Caki2 (cell line): ENCODE measurements at regions not wholly inside any gene's neighbourhood (a gene's known extent, or its start where the extent isn't known, plus 50 kb on each side); places are given as distances from the start of the nearest gene placed in this dataset.

Experiments used
- DNase-seq: peaks from one replicate; pipeline ENCODE4 v3.0.0-alpha.2; 2015; ENCODE audit warnings: low read depth
- in situ Hi-C: cut with HindIII; loops from 2 replicates; pipeline ENCODE4 v1.10.0; 2016; ENCODE audit warnings: low sequenced_read_pairs, low pct_unique_long_range_greater_than_20kb, mixed read lengths

DNA sequence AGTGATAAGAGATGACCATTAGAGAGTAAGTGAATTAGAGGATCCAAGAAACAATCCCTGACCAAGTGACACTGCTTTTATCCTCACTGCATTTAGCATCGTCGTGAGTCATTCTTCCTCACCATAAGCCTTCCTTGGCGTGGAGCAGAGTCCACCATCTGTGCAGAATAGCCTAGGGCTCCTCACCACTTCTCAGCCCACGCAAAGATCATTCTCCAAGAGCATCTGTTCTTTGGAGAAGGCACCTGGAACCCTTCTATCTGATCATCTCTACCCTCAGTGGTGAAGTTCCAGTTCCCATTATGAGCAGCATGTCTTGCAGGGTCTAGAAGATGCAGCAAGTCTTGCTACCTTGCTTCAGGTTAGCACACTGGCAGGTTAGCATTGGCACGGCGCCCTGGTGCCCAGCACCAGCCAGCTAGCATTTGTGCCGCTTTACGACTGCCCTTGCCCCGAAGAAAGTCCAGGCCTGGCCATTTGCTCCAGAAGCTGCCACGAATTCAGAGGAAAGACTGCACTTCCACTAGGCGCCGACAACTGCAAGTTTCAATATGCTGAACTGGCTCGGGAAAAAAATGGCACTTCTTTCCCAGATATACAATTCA lies 225.8 kb downstream of the TTC32 start:
- DNase-seq, result no peak
- in situ Hi-C loops, result no loop called here

DNA sequence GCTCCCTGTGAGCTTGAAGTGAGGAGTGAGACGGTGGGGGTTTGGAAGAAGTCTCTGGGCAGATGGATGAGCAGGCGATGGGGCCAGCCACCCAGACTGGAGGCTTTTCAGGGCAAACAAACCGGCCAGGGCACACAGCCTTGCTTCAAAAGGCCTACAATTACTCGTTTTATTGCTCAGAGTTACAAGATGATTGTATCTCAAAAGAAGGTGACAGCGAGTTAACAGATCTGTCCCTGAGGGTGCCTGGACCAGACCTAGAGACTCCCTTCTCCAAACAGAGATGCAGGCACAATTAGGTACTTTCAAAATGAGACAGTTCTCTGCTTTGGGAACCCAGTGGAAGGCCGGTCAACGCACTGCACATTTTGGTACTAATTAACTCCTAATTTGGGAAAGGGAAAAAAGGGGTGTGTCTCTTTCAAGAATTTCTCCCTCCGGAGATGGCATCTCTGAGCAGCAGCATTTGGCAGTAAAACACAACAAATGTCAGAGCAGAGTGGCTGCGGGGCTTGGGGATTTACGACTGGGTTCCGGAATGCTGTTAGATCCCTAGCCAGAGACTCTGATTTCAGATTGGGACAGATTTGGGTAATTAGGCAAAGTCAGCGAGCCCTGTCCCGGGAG lies 226.7 kb downstream of the TTC32 start:
- DNase-seq, result no peak
- in situ Hi-C loops, result no loop called here

DNA sequence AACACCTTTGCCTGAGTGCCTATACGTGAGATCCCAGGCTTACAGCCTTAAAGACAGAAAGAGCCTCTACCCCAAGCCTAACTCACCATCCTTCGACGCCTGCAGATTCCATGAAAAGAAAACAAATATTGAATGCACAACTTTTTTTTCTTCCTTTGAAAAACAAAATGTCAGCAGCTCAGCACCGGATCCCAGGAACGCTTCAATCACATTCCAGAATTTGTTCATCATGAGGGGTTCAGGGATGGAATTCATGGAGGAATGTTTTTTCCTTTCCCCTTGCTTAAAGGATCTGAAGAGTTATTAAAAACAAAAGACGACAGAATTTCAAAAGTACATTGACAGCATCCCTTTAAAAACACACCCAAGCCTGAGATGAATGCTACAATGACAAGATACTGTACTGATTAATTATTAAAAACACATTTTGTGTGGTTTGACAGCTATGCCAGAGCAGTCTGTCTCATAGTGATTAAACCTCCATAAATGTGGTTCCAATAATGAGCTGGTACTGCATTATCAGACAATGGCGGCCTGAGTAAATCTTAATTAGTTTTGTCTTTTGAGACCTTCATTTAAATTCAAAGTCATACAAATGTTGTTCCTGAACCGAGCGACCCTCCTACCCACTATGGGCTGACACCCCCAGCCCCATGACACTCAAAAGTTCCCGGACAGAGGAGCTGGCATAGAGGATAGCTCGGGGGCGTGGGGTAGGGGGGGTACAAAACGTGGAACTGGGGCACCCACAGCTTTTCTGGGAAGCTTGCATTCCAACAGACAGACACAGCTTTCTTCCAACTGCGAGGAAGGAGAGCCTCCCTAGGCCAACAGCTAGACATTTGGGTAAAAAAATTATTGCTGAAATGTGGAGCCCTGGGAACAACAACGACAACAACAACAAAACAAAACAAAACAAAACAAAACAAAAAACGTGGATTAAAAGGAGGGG lies 227.5 kb downstream of the TTC32 start:
- no peak for DNase-seq
- in situ Hi-C loops, result no loop called here

GRCh38 chr2:19673213-19673791 lies 228.5 kb downstream of the TTC32 start:
- peak; percentile 50 for DNase-seq
- in situ Hi-C loops, result no loop called here

DNA sequence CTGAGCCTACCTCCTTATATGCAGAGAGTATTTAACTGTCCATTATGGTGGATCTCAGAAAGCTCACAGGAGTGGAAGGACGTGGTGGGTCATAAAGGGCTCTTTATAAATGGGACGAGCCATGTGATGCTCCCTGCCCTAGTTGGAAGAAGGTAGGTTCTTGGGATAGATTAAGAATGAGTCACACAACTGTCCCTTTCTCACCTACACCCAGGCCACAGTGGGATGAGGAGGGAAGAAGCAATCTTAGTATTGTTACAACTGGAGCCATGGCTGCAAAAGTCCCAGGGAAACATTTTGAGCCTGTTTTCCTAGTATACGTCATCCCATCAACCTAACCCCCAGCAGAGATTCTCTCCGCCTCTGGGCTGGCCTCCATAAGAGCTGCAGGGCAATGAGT lies 229.9 kb downstream of the TTC32 start:
- in situ Hi-C loops, result no loop called here
- no peak for DNase-seq

GRCh38 chr2:19671311-19671710 lies 230.5 kb downstream of the TTC32 start:
- in situ Hi-C loops, result no loop called here
- DNase-seq, result no peak

DNA sequence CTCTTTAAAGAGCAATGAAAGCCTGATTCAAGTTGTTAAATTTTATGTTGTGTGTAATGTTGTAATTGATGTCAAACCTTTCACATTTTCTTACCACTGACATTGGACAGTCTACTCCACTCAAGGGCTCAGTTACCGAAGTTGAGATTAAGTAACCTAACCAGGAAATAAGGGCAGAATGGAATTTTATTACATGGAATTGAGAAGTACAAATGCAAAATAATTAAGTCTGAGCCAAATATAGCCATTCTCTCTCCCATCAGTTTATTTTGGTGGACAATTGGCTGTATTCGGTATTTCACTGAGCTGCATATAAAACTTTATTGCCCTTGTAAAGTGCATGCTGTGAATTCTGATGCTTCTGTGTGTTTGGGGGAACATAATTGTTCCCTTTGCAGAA lies 231.5 kb downstream of the TTC32 start:
- in situ Hi-C loops, result no loop called here
- no peak for DNase-seq

GRCh38 chr2:19669559-19669958 lies 232.2 kb downstream of the TTC32 start:
- DNase-seq, result no peak
- in situ Hi-C loops, result no loop called here

GRCh38 chr2:19669126-19669525 lies 232.7 kb downstream of the TTC32 start:
- DNase-seq, result no peak
- in situ Hi-C loops, result no loop called here

DNA sequence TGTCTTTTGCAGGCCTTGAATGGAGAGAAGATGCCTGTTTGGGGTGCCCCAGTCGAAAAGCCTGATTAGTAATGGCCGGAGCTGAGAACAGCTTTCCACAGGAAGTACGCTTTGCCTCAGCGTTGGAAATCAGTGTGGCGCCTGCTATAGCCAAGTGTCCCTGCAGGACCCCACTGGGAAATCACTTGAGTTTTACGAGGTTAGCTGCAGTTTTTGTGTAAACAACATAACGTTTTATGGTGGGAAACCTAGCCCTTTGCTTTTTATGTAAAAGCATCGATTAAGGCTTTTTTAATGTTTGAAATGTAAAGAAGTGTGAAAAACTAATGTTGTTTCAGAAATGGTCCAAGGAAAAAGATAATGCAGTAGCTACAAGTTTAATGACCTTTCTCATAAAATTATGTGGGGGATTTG lies 234.2 kb downstream of the TTC32 start:
- DNase-seq, result no peak
- in situ Hi-C loops, result no loop called here

DNA sequence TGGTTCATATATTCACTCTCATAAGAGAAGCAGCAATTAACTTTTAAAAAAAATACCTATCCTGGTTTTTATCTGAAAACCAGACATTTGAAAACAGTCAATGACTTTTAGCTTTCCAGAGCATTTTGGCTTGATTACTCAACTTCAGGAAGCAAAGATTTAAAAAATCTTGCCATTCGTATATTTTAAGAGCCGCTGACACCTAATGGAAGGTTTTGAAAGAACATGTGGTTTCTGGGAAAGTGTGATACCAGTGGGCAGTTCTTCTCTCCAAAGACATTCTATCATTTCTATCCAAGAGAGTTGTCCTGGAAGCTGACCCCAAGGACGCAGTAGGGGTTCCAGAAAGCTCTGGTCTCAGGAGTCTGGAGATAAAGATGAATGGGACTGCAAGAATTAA lies 234.7 kb downstream of the TTC32 start:
- peak; percentile 55 for DNase-seq
- in situ Hi-C loops, result no loop called here

- in situ Hi-C loops, result no loop called here
- no peak for DNase-seq
Observed at GRCh38 chr2:19664646-19665045, 237.1 kb downstream of the TTC32 start.

- in situ Hi-C loops, result no loop called here
- DNase-seq, result no peak
Observed at GRCh38 chr2:19659024-19659792, 242.6 kb downstream of the TTC32 start.

DNA sequence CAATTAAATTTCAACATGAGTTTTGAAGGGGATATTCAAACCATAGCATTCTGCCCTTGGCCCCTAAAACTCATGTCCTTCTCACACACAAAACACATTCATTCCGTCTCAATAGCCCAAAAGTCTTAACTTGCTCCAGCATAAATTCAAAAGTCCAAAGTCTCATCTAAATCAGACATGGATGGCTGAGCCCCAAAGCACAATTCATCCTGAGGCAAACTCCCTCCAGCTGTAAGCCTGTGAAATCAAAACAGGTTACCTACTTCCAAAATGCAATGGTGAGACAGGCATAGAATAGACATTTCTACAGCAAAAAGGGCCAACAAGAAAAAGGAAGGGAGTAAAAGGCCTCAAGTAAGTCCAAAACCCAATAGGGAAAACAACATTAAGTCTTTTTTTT lies 245.8 kb downstream of the TTC32 start:
- DNase-seq, result peak; percentile 39
- in situ Hi-C loops, result no loop called here

- no peak for DNase-seq
- in situ Hi-C loops, result no loop called here
Observed at GRCh38 chr2:19654310-19655090, 247.3 kb downstream of the TTC32 start.

- no peak for DNase-seq
- in situ Hi-C loops, result no loop called here
Observed at GRCh38 chr2:19653509-19653908, 248.3 kb downstream of the TTC32 start.

- DNase-seq, result no peak
- in situ Hi-C loops, result no loop called here
Observed at GRCh38 chr2:19652811-19653210, 249.0 kb downstream of the TTC32 start.

DNA sequence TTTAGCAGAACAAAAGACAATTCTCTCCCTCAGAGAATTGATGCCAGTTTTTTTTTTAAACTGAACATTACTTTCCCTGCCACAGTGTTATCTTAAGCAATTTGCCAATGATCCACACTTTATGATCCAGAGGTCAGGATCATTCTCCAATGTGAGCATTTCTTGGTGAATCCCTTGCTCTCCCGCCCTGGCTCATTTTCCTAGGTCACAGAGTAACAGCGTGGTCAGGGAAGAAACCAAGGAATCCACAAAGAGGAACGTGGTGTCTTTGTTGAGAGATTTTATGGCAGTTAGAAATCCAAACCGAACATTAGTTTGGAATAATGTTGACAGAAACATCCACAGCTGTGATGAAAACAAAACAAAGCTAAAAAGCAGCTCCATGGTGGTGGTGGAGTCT lies 250.3 kb downstream of the TTC32 start:
- DNase-seq, result no peak
- in situ Hi-C loops, result no loop called here
